Lung (tissue), 11 donors: ENCODE measurements at regions not wholly inside any gene's neighbourhood (a gene's known extent, or its start where the extent isn't known, plus 50 kb on each side); places are given as distances from the start of the nearest gene placed in this dataset.

Experiments
- ATAC-seq: fragments of 200-7000 bp; cut with Tn5 transposase; one replicate; pipeline ENCODE4 v1.9.1; 2020; ENCODE audit warnings: moderate number of reproducible peaks; ENCODE audit not compliant: insufficient read depth, low FRiP score
- DNase-seq, 3 donors: peaks; one replicate each; pipeline ENCODE4 v3.0.0-alpha.2; 2013 to 2017
- H3K27ac ChIP-seq, 2 donors: one replicate each; pipeline ENCODE4 v1.5.1; 2013; ENCODE audit warnings: mild to moderate bottlenecking in 2 of 2, moderate library complexity in 2 of 2, control low read depth in 1 of 2, inconsistent platforms in 1 of 2, low read depth in 1 of 2, low read length in 1 of 2
- H3K27me3 ChIP-seq, 3 donors: one replicate each; pipeline ENCODE4 v1.5.1; 2013; ENCODE audit warnings: low read length in 2 of 3; ENCODE audit not compliant: control insufficient read depth in 3 of 3, insufficient read depth in 3 of 3
- H3K36me3 ChIP-seq, 4 donors: one replicate each; pipeline ENCODE4 v1.5.1; 2013; ENCODE audit warnings: low read length in 4 of 4, mild to moderate bottlenecking in 1 of 4, moderate library complexity in 1 of 4; ENCODE audit not compliant: control insufficient read depth in 4 of 4, insufficient read depth in 4 of 4
- H3K4me1 ChIP-seq, 5 donors: one replicate each; pipeline ENCODE4 v1.5.1; 2013; ENCODE audit warnings: low read length in 5 of 5, mild to moderate bottlenecking in 2 of 5, moderate library complexity in 1 of 5; ENCODE audit not compliant: control insufficient read depth in 5 of 5, insufficient read depth in 5 of 5
- H3K4me3 ChIP-seq: one replicate; pipeline ENCODE4 v1.5.1; 2013; ENCODE audit warnings: mild to moderate bottlenecking, control low read depth, moderate library complexity
- H3K9ac ChIP-seq, 2 donors: one replicate each; pipeline ENCODE4 v1.5.1; 2013; ENCODE audit warnings: low read length in 2 of 2, control low read depth in 1 of 2; ENCODE audit not compliant: insufficient read depth in 1 of 2
- H3K9me3 ChIP-seq, 4 donors: one replicate each; pipeline ENCODE4 v1.5.1; 2013; ENCODE audit warnings: low read length in 3 of 4, mild to moderate bottlenecking in 1 of 4, moderate library complexity in 1 of 4; ENCODE audit not compliant: control insufficient read depth in 4 of 4, insufficient read depth in 3 of 4
- WGBS, 2 donors: extraction: QIAGEN DNeasy Blood & Tissue Kit; methylation state at CpG; one replicate each; pipeline ENCODE4 v1.1.7; 2013; 5-methylcytosine and 5-hydroxymethylcytosine counted together
- TF ChIP-seq, protein P1 (sequence below): IDR thresholded peaks from 2 replicates; pipeline ENCODE4 v1.5.1; 2012; ENCODE audit warnings: mild to moderate bottlenecking; ENCODE audit errors: control extremely low read depth, extremely low read depth
- donor health status: control.
- donor health status: control.
- donor health status: Bipolar disorder and iron deficiency.
- donor health status: healthy.
- donor health status: DM: yes; HTN: yes; CAD: no.

DNA sequence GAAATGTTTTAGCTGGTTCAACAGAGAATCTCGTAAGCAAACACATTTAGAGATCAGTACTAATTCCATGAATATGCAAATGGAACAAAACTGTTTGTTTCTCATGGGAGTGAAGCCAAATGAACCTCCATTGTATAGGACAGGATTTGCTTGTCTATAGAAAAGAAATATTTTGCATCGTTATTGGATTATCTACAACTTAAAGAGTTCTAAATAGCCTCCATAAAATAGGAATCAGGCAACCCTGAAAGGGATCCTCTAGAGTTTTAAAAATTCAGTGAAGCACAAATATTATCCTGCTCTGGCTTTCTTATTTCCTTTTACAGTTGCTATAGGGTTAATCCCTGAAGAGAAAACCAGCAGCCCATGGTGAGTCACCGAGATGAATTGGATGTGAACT lies 378.4 kb upstream of the NRXN1 start:
- no peaks in the 10 kb centered on the region for H3K27me3 ChIP-seq
- TF ChIP-seq, protein P1, sequence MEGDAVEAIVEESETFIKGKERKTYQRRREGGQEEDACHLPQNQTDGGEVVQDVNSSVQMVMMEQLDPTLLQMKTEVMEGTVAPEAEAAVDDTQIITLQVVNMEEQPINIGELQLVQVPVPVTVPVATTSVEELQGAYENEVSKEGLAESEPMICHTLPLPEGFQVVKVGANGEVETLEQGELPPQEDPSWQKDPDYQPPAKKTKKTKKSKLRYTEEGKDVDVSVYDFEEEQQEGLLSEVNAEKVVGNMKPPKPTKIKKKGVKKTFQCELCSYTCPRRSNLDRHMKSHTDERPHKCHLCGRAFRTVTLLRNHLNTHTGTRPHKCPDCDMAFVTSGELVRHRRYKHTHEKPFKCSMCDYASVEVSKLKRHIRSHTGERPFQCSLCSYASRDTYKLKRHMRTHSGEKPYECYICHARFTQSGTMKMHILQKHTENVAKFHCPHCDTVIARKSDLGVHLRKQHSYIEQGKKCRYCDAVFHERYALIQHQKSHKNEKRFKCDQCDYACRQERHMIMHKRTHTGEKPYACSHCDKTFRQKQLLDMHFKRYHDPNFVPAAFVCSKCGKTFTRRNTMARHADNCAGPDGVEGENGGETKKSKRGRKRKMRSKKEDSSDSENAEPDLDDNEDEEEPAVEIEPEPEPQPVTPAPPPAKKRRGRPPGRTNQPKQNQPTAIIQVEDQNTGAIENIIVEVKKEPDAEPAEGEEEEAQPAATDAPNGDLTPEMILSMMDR = no peak
- H3K4me3 ChIP-seq = no peak overlapping the region
- ATAC-seq (no peak), DNase-seq (no peak)
- H3K36me3 ChIP-seq = no peaks in the 10 kb centered on the region
- no peaks in the 10 kb centered on the region for H3K9me3 ChIP-seq
- H3K4me1 ChIP-seq = no peaks in the 10 kb centered on the region
- 49 to 58% methylated on average over 3 of the region's 3 CpGs for WGBS, 2 donors
- H3K27ac ChIP-seq = no peak overlapping the region
- H3K9ac ChIP-seq = no peak overlapping the region

DNA sequence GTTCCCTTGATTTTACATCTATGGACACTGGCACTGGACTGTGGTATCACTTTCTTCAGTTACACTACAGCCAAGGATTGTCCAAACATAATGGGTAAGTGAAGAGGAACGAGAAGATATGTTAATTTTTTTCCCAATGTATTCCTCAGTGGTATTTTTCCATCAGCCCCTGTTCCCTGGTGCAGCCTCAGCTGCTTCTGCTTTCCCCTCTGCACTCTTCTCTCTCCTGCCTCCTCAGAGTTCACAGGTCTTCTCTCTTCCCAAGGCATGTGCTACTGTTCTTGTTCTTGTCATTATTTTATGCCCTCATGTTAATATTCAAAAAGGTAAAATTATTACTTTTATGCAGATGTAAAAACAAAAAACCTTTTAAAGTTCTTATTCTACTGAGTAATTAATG lies 378.0 kb upstream of the NRXN1 start:
- H3K27ac ChIP-seq = no peak overlapping the region
- no peak overlapping the region for H3K4me3 ChIP-seq
- TF ChIP-seq, protein P1 = no peak
- H3K4me1 ChIP-seq = no peaks in the 10 kb centered on the region
- ATAC-seq = no peak
- H3K9ac ChIP-seq = no peak overlapping the region
- no peaks in the 10 kb centered on the region for H3K27me3 ChIP-seq
- H3K9me3 ChIP-seq = no peaks in the 10 kb centered on the region
- no peak for DNase-seq
- WGBS, 2 donors = 28 to 29% methylated on average over 1 of the region's 1 CpG
- H3K36me3 ChIP-seq = no peaks in the 10 kb centered on the region

DNA sequence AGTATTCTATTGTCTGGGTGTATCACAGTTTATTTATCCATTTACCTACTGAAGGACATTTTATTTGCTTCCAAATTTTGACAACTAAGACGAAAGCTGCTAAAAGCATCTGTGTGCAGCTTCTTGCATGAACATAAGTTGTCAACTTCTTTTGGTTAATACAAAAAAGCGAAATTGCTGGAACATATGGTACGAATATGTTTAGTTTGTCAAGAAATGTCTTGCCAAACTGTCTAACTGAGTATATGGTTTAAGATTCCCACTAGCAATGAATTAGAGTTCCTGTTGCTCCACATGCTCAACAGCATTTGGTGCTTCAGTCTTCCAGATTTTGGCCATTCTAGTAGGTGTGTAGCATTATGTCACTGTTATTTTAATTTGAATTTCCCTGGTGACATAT lies 372.3 kb upstream of the NRXN1 start:
- DNase-seq = no peak
- H3K4me1 ChIP-seq = no peaks in the 10 kb centered on the region
- no peaks in the 10 kb centered on the region for H3K36me3 ChIP-seq
- H3K4me3 ChIP-seq = no peak overlapping the region
- H3K27ac ChIP-seq = no peak overlapping the region
- H3K27me3 ChIP-seq = no peaks in the 10 kb centered on the region
- WGBS, 2 donors = 84 to 88% methylated on average over 3 of the region's 3 CpGs
- ATAC-seq = no peak
- TF ChIP-seq, protein P1 = no peak
- H3K9ac ChIP-seq = no peak overlapping the region
- H3K9me3 ChIP-seq = no peaks in the 10 kb centered on the region

DNA sequence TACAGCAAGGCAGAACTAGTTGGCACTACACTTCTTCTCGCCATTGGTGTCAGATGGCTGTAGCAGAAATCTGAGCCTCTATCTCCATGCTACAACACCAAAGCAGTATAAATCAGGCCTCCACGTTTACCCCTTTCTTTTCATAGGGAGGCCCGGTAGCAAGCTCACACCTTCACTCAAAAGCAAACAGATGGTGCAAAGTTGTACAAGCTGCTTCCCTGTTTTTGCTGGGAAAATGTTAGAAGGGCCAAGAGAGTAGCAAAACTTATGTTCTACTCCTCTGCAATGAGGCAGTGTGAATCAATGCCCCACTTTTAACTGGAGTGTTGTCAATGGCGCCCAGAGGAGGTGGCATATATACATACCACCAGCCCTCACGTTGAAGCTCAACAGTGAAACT lies 369.6 kb upstream of the NRXN1 start:
- TF ChIP-seq, protein P1 = no peak
- H3K4me3 ChIP-seq = no peak overlapping the region
- no peaks in the 10 kb centered on the region for H3K36me3 ChIP-seq
- WGBS, 2 donors = 82 to 88% methylated on average over 5 of the region's 5 CpGs
- ATAC-seq = no peak
- H3K9me3 ChIP-seq = no peaks in the 10 kb centered on the region
- no peaks in the 10 kb centered on the region for H3K4me1 ChIP-seq
- no peak for DNase-seq
- no peaks in the 10 kb centered on the region for H3K27me3 ChIP-seq
- no peak overlapping the region for H3K9ac ChIP-seq
- H3K27ac ChIP-seq = no peak overlapping the region
